Lower leg skin (tissue), 3 donors: ENCODE measurements at regions not wholly inside any gene's neighbourhood (a gene's known extent, or its start where the extent isn't known, plus 50 kb on each side); places are given as distances from the start of the nearest gene placed in this dataset.

Experiments used
- POLR2A ChIP-seq, 2 donors: fragments of 450-650 bp; IDR thresholded peaks; one replicate each; pipeline ENCODE4 v1.6.1; 2016 to 2017; ENCODE audit warnings: antibody characterized with exemption in 2 of 2, mild to moderate bottlenecking in 1 of 2, moderate library complexity in 1 of 2
- TF ChIP-seq, protein P1 (sequence below), 3 donors: fragments of 450-650 bp; IDR thresholded peaks; one replicate each; pipeline ENCODE4 v1.5.1; 2016; ENCODE audit warnings: antibody characterized with exemption in 3 of 3, mild to moderate bottlenecking in 3 of 3, moderate library complexity in 2 of 3

DNA sequence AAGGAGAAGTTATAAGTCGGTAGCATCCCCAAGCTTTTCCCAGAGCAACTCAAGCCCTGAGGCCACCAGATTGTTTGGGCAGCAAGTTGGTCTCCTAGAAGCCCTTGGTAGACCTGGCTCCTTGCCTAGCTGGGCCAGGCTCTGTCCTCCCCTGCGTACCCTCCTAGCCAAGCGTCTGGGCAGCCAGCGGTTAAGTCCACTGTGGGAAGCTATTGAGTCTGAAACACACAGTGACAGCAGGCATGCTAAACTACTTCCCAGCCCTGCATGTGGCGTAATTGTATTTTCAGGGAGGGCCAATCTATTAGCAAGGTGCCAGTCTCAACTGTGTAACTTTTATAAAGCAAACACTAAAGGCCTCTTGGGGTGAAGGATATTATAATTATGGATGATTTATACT, 419.1 kb upstream of the RBFOX1 start:
- TF ChIP-seq, protein P1, sequence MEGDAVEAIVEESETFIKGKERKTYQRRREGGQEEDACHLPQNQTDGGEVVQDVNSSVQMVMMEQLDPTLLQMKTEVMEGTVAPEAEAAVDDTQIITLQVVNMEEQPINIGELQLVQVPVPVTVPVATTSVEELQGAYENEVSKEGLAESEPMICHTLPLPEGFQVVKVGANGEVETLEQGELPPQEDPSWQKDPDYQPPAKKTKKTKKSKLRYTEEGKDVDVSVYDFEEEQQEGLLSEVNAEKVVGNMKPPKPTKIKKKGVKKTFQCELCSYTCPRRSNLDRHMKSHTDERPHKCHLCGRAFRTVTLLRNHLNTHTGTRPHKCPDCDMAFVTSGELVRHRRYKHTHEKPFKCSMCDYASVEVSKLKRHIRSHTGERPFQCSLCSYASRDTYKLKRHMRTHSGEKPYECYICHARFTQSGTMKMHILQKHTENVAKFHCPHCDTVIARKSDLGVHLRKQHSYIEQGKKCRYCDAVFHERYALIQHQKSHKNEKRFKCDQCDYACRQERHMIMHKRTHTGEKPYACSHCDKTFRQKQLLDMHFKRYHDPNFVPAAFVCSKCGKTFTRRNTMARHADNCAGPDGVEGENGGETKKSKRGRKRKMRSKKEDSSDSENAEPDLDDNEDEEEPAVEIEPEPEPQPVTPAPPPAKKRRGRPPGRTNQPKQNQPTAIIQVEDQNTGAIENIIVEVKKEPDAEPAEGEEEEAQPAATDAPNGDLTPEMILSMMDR (IDR thresholded peaks at IDR 0.05), result no peak
- TF ChIP-seq POLR2A (IDR thresholded peaks at IDR 0.05), result no peak
